Choroid plexus epithelial cell (primary cell): ENCODE measurements at regions not wholly inside any gene's neighbourhood (a gene's known extent, or its start where the extent isn't known, plus 50 kb on each side); places are given as distances from the start of the nearest gene placed in this dataset.
A peak's percentile ranks its signal among the peaks of the same experiment; 100 is the strongest.
"Not testable (repeated sequence)": the region's sequence is repeated elsewhere in the genome, so short reads cannot be mapped to it uniquely, and the experiment has no call there.

Experiments
- DNase-seq: peaks from one replicate; pipeline ENCODE4 v3.0.0-alpha.2; 2010; ENCODE audit warnings: low read depth
- H3K4me3 ChIP-seq: 2 replicates; pipeline ENCODE4 v1.5.1; 2011; ENCODE audit warnings: low read depth, mild to moderate bottlenecking, control low read depth, low read length, moderate library complexity
- CTCF ChIP-seq: conservative IDR thresholded peaks from 2 replicates; pipeline ENCODE4 v1.5.1; 2011; ENCODE audit warnings: low read depth, mild to moderate bottlenecking, control low read depth, inconsistent platforms, low read length, moderate library complexity

- DNase-seq, H3K4me3 ChIP-seq: not testable (repeated sequence)
Observed at GRCh38 chr1:211890091-211890995, 59.8 kb upstream of the LPGAT1 start.

- DNase-seq, H3K4me3 ChIP-seq: not testable (repeated sequence)
Observed at GRCh38 chr1:211889307-211890090, 58.9 kb upstream of the LPGAT1 start.

- DNase-seq, result no peak
- no peak for TF ChIP-seq CTCF
- H3K4me3 ChIP-seq, result no peak overlapping the region
Observed at GRCh38 chr1:211886551-211886950, 56.0 kb upstream of the LPGAT1 start.

- peak; percentile 31 for DNase-seq
- TF ChIP-seq CTCF, result no peak
- no peak overlapping the region for H3K4me3 ChIP-seq
Observed at GRCh38 chr1:211885747-211886522, 55.4 kb upstream of the LPGAT1 start.

- no peak for TF ChIP-seq CTCF
- no peak for DNase-seq
- no peak overlapping the region for H3K4me3 ChIP-seq
Observed at GRCh38 chr1:211882381-211883004, 51.9 kb upstream of the LPGAT1 start.
